Neutrophil (primary cell): ENCODE measurements at regions not wholly inside any gene's neighbourhood (a gene's known extent, or its start where the extent isn't known, plus 50 kb on each side); places are given as distances from the start of the nearest gene placed in this dataset.

Experiments used
- H3K27ac ChIP-seq: fragments of 200-600 bp; sonication (generic); 2 replicates; pipeline ENCODE4 v1.5.1; 2016; ENCODE audit warnings: mild to moderate bottlenecking, moderate library complexity
- H3K27me3 ChIP-seq: fragments of 200-600 bp; sonication (generic); 2 replicates; pipeline ENCODE4 v1.6.0; 2016; ENCODE audit warnings: mild to moderate bottlenecking
- H3K36me3 ChIP-seq: fragments of 200-600 bp; sonication (generic); 2 replicates; pipeline ENCODE4 v1.5.1; 2017
- H3K4me1 ChIP-seq, 2 experiments: fragments of 200-600 bp in 1 of 2; sonication (generic) in 1 of 2; 1 replicate in 1 of 2; 2 replicates in 1 of 2; pipeline versions ENCODE4 v1.5.1 to v1.6.1; 2013 to 2016; ENCODE audit warnings: low read depth in 1 of 2, low read length in 1 of 2, mild to moderate bottlenecking in 1 of 2, moderate library complexity in 1 of 2; ENCODE audit not compliant: control insufficient read depth in 1 of 2, insufficient read depth in 1 of 2
- H3K4me3 ChIP-seq, 2 experiments: fragments of 200-600 bp in 1 of 2; sonication (generic) in 1 of 2; 1 replicate in 1 of 2; 2 replicates in 1 of 2; pipeline ENCODE4 v1.5.1; 2013 to 2016; ENCODE audit warnings: low read depth in 1 of 2, low read length in 1 of 2, mild to moderate bottlenecking in 1 of 2, moderate library complexity in 1 of 2
- H3K9me3 ChIP-seq: fragments of 200-600 bp; sonication (generic); 2 replicates; pipeline ENCODE4 v1.5.1; 2016
- TF ChIP-seq, protein P1 (sequence below): fragments of 200-600 bp; sonication (generic); IDR thresholded peaks from 2 replicates; pipeline ENCODE4 v1.5.1; 2016; ENCODE audit warnings: antibody characterized with exemption

DNA sequence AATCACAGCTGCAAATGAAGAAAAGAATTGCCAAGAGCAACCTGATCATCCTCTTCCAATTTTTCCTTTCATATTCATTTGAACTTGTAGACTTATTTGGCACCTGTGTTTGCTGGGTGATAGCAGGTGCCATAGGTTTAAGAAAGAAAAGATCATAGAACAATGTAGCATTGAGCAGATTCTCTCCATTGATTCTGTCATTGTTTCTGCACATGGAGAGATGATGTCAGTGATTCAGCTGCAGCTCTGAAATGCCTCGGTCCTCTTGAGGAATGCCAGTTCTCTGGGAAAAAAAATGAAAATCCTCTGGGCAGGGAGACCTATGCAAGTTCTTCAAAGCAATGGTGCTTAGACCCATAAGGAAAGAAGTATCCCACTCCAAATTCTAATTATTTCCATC is 418.1 kb upstream of the KLF4 start:
- Histone ChIP-seq H3K36me3 (no peaks in the 10 kb centered on the region), H3K27me3 (no peaks in the 10 kb centered on the region), H3K9me3 (no peaks in the 10 kb centered on the region), H3K4me3 (no peak overlapping the region), H3K27ac (no peak overlapping the region), H3K4me1 (no peaks in the 10 kb centered on the region)
- TF ChIP-seq, protein P1, sequence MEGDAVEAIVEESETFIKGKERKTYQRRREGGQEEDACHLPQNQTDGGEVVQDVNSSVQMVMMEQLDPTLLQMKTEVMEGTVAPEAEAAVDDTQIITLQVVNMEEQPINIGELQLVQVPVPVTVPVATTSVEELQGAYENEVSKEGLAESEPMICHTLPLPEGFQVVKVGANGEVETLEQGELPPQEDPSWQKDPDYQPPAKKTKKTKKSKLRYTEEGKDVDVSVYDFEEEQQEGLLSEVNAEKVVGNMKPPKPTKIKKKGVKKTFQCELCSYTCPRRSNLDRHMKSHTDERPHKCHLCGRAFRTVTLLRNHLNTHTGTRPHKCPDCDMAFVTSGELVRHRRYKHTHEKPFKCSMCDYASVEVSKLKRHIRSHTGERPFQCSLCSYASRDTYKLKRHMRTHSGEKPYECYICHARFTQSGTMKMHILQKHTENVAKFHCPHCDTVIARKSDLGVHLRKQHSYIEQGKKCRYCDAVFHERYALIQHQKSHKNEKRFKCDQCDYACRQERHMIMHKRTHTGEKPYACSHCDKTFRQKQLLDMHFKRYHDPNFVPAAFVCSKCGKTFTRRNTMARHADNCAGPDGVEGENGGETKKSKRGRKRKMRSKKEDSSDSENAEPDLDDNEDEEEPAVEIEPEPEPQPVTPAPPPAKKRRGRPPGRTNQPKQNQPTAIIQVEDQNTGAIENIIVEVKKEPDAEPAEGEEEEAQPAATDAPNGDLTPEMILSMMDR: no peak

DNA sequence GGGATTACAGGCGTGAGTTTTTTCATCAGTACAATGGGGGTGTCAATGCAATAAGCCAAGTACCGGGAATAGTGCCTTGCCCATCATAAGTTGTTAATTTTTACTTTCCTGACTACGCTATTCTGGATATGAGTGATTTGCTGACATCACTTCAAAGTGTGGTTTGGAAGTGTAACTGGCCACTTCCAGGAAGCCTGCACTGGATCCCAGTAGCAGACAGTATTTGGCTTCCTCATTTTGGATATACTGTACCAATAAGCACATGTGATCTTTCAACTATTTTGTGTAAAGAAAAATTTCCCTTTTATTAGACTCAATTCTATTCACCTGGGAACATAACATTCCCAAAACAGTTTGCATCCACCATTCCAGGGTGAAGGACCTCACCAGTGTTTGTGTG is 417.7 kb upstream of the KLF4 start:
- H3K9me3 ChIP-seq: no peaks in the 10 kb centered on the region
- no peaks in the 10 kb centered on the region for H3K36me3 ChIP-seq
- no peak overlapping the region for H3K4me3 ChIP-seq
- H3K4me1 ChIP-seq: no peaks in the 10 kb centered on the region
- H3K27ac ChIP-seq: no peak overlapping the region
- no peaks in the 10 kb centered on the region for H3K27me3 ChIP-seq
- TF ChIP-seq, protein P1: no peak

DNA sequence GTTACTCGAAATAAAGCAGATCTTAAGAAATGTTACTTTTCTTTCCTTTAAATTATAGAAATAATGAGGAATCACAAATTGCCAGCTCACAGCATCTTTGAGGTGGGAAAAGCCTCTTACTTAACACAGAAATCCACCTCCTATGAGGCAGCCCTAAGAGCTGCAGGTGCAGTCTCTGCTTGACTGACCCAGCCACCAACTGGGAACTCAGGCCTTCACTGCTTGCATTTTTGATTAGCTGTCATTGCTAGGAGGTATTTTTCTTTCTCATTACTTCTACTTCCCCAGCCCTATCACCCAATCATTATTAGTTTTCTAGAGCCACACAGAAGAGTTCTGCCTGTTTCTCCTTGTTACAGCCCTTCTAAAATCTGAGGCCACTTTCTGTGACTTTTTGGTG is 416.5 kb upstream of the KLF4 start:
- Histone ChIP-seq H3K27me3 (no peaks in the 10 kb centered on the region), H3K27ac (no peak overlapping the region), H3K36me3 (no peaks in the 10 kb centered on the region), H3K9me3 (no peaks in the 10 kb centered on the region), H3K4me1 (no peaks in the 10 kb centered on the region), H3K4me3 (no peak overlapping the region)
- TF ChIP-seq, protein P1: no peak

DNA sequence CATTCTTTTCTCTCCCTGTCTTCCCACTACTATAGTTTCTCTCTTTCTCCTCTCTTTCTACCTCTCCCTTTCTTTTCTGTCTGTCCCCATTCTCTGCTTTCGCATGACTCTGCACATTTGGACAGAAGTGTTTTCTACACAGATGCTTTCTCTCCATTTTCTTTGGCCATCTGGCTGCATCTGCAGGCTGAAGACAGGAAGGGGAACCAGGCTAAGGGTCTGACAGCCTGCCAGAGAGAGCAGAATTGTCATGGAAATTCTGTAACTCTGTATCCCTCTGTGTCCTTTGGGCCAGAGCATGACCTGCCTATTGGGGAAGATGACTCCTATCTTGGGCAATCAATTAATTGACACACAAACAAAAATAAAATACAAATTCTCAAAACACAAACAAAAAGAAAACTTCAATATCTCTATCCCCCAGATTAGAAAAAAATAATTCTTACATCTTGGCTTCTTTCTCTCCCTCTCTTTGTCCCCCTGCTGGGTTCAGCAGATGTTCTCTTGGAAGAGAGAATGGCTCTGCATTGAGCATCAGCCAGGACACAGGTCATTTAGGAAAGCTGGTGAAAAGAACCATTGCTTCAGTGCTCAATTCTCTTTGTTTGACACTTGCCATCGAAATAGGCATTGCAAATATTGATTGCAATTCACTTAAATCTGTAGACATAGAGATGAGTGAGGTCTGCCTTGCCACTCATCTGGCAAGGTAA is 415.9 kb upstream of the KLF4 start:
- Histone ChIP-seq H3K27ac (no peak overlapping the region), H3K27me3 (no peaks in the 10 kb centered on the region), H3K9me3 (no peaks in the 10 kb centered on the region), H3K36me3 (no peaks in the 10 kb centered on the region), H3K4me3 (no peak overlapping the region), H3K4me1 (no peaks in the 10 kb centered on the region)
- TF ChIP-seq, protein P1: no peak

DNA sequence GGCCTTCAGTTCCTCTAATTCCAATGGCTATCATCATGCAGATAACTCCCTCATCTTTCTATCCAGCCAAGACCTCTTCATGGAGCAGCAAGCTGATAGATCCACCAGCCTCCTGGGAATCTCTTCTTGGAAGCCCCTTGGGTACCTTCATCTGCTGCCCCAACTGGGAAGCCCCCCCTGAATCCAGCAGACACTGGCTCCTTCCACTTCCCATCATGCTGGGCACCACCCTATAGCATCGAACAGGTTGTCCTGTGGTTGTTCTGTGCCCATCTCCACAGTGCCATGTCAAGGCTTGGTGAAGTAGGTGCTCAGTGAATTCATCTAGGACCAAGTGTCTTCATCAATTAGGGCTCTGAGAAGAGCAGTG is 410.4 kb upstream of the KLF4 start:
- Histone ChIP-seq H3K9me3 (no peaks in the 10 kb centered on the region), H3K27me3 (no peaks in the 10 kb centered on the region), H3K27ac (no peak overlapping the region), H3K4me3 (no peak overlapping the region), H3K4me1 (peaks cover 0 to 4% of the 10 kb centered on the region in 2 experiments), H3K36me3 (no peaks in the 10 kb centered on the region)
- TF ChIP-seq, protein P1: no peak
